GM12878 (cell line): ENCODE measurements at regions not wholly inside any gene's neighbourhood (a gene's known extent, or its start where the extent isn't known, plus 50 kb on each side); places are given as distances from the start of the nearest gene placed in this dataset.

ENCODE experiments used
- ASH2L ChIP-seq: fragments of 300-600, 200-600 bp; sonication (generic); IDR thresholded peaks from 2 replicates; pipeline ENCODE4 v1.6.1; 2017; ENCODE audit warnings: low read depth, mild to moderate bottlenecking, borderline replicate concordance
- BHLHE40 ChIP-seq, 2 experiments: fragments of 450-650 bp in 1 of 2; IDR thresholded peaks; 2 replicates each; pipeline ENCODE4 v1.6.1; 2011 to 2017; ENCODE audit warnings: low read depth in 2 of 2, borderline replicate concordance in 1 of 2, improper control_type of control experiment in 1 of 2, low read length in 1 of 2, mild to moderate bottlenecking in 1 of 2
- TF ChIP-seq, protein P1 (sequence below): fragments of 450-650 bp; IDR thresholded peaks from 2 replicates; pipeline ENCODE4 v1.6.1; 2017; ENCODE audit warnings: mild to moderate bottlenecking, moderate library complexity
- TF ChIP-seq, protein P2 (sequence below), 3 experiments: IDR thresholded peaks in 2 of 3; conservative IDR thresholded peaks in 1 of 3; 2 replicates each; pipeline ENCODE4 v1.5.1; 2011; ENCODE audit warnings: low read depth in 3 of 3, low read length in 3 of 3, mild to moderate bottlenecking in 3 of 3, control low read depth in 2 of 3, moderate library complexity in 2 of 3, inconsistent platforms in 1 of 3, mixed read lengths in 1 of 3; ENCODE audit not compliant: control insufficient read depth in 2 of 3, insufficient read depth in 1 of 3; ENCODE audit errors: extremely low read depth in 1 of 3

DNA sequence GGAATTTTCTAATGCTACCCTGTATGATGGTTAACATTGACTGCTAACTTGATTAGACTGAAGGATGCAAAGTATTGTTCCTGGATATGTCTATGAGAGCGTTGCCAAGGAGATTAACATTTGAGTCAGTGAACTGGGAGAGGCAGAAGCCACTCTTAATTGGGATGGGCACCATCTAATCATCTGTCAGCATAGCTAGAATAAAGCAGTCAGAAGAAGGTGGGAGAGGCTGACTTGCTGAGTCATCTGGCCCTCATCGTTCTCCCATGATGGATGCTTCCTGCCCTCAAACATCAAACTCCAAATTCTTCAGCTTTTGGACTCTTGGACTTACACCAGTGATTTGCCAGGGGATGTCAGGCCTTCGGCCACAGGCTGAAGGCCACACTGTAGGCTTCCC is 878.5 kb downstream of the PCDH7 start:
- TF ChIP-seq BHLHE40 (IDR thresholded peaks at IDR 0.05; ENCODE audit: borderline replicate concordance in 1 of 2, low read depth in 2 of 2, low read length in 1 of 2) (no peak), ASH2L (no peak)
- TF ChIP-seq, protein P1, sequence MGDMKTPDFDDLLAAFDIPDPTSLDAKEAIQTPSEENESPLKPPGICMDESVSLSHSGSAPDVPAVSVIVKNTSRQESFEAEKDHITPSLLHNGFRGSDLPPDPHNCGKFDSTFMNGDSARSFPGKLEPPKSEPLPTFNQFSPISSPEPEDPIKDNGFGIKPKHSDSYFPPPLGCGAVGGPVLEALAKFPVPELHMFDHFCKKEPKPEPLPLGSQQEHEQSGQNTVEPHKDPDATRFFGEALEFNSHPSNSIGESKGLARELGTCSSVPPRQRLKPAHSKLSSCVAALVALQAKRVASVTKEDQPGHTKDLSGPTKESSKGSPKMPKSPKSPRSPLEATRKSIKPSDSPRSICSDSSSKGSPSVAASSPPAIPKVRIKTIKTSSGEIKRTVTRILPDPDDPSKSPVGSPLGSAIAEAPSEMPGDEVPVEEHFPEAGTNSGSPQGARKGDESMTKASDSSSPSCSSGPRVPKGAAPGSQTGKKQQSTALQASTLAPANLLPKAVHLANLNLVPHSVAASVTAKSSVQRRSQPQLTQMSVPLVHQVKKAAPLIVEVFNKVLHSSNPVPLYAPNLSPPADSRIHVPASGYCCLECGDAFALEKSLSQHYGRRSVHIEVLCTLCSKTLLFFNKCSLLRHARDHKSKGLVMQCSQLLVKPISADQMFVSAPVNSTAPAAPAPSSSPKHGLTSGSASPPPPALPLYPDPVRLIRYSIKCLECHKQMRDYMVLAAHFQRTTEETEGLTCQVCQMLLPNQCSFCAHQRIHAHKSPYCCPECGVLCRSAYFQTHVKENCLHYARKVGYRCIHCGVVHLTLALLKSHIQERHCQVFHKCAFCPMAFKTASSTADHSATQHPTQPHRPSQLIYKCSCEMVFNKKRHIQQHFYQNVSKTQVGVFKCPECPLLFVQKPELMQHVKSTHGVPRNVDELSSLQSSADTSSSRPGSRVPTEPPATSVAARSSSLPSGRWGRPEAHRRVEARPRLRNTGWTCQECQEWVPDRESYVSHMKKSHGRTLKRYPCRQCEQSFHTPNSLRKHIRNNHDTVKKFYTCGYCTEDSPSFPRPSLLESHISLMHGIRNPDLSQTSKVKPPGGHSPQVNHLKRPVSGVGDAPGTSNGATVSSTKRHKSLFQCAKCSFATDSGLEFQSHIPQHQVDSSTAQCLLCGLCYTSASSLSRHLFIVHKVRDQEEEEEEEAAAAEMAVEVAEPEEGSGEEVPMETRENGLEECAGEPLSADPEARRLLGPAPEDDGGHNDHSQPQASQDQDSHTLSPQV = no peak
- TF ChIP-seq, protein P2, sequence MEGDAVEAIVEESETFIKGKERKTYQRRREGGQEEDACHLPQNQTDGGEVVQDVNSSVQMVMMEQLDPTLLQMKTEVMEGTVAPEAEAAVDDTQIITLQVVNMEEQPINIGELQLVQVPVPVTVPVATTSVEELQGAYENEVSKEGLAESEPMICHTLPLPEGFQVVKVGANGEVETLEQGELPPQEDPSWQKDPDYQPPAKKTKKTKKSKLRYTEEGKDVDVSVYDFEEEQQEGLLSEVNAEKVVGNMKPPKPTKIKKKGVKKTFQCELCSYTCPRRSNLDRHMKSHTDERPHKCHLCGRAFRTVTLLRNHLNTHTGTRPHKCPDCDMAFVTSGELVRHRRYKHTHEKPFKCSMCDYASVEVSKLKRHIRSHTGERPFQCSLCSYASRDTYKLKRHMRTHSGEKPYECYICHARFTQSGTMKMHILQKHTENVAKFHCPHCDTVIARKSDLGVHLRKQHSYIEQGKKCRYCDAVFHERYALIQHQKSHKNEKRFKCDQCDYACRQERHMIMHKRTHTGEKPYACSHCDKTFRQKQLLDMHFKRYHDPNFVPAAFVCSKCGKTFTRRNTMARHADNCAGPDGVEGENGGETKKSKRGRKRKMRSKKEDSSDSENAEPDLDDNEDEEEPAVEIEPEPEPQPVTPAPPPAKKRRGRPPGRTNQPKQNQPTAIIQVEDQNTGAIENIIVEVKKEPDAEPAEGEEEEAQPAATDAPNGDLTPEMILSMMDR (IDR thresholded peaks at IDR 0.05 in 2 of 3, conservative IDR thresholded peaks at IDR 0.05 in 1 of 3; ENCODE audit: control insufficient read depth in 2 of 3, extremely low read depth in 1 of 3, insufficient read depth in 1 of 3, low read depth in 3 of 3, low read length in 3 of 3) = no peak
